HepG2 (cell line): ENCODE measurements at regions not wholly inside any gene's neighbourhood (a gene's known extent, or its start where the extent isn't known, plus 50 kb on each side); places are given as distances from the start of the nearest gene placed in this dataset.

Experiments used
- ATAC-seq: fragments of 200-7000 bp; cut with Tn5 transposase; 3 replicates; pipeline ENCODE4 v1.9.1; 2020; ENCODE audit warnings: mild to moderate bottlenecking, moderate library complexity
- BruUV-seq: library from RNA; stranded (reverse); fragments of 400-500 nt; replicated peaks from 2 replicates; lab custom pipeline; 2021; lab: Mats Ljungman, UMichigan
- CTCF ChIA-PET: fragments of 300-600 bp; formaldehyde crosslinking; extraction: SDS; loops from one replicate; lab custom pipeline; 2021; ENCODE audit warnings: low total read pairs, inconsistent platforms, low intra/inter-chr PET ratio; lab: Yijun Ruan, JAX
- POLR2A ChIA-PET: fragments of 350-600 bp; sonication (Branson Sonifier 250); formaldehyde crosslinking; loops from one replicate; lab custom pipeline; 2020; ENCODE audit warnings: antibody characterized with exemption, inconsistent platforms; lab: Yijun Ruan, JAX
- DNase-seq: peaks from one replicate; pipeline ENCODE4 v3.0.0-alpha.2; 2015; ENCODE audit warnings: low spot score
- FAIRE-seq: peaks from 3 replicates; lab custom pipeline; 2011; peaks lifted over from hg19 to GRCh38; lab: Jason Lieb, UNC
- H2AFZ ChIP-seq: one replicate; pipeline ENCODE4 v1.6.1; 2011; ENCODE audit warnings: low read length, inconsistent platforms
- H3K27ac ChIP-seq: fragments of 300-600 bp; 3 replicates; pipeline ENCODE4 v1.8.0; 2011; ENCODE audit warnings: mixed run types, mild to moderate bottlenecking, mixed read lengths, low read length, inconsistent platforms; ENCODE audit not compliant: insufficient read depth; ENCODE audit errors: extremely low read length
- H3K27me3 ChIP-seq, 2 experiments: fragments of 200-600 bp in 1 of 2; 2 replicates in 1 of 2; 3 replicates in 1 of 2; pipeline versions ENCODE4 v1.6.0 to v1.8.0; 2011; ENCODE audit warnings: low read length in 2 of 2, mild to moderate bottlenecking in 2 of 2, moderate library complexity in 2 of 2, inconsistent platforms in 1 of 2; ENCODE audit not compliant: insufficient read depth in 2 of 2, control insufficient read depth in 1 of 2
- H3K36me3 ChIP-seq, 2 experiments: fragments of 200-600 bp in 1 of 2; replicated peaks in 1 of 2; 2 replicates in 1 of 2; 3 replicates in 1 of 2; pipeline versions ENCODE4 v1.5.1 to v1.8.0; 2011; ENCODE audit warnings: low read length in 2 of 2, inconsistent platforms in 1 of 2; ENCODE audit not compliant: insufficient read depth in 2 of 2, control insufficient read depth in 1 of 2
- H3K4me1 ChIP-seq: 2 replicates; pipeline ENCODE4 v1.5.1; 2012; ENCODE audit warnings: low read length, inconsistent platforms; ENCODE audit not compliant: insufficient read depth
- H3K4me2 ChIP-seq: 2 replicates; pipeline ENCODE4 v1.6.0; 2011; ENCODE audit warnings: low read depth, low read length, inconsistent platforms
- H3K4me3 ChIP-seq, 3 experiments: fragments of 200-600 bp in 1 of 3; sonication (generic), shearing (Covaris generic) in 1 of 3; replicated peaks in 1 of 3; 2 replicates each; pipeline ENCODE4 v1.5.1; 2011 to 2016; ENCODE audit warnings: low read length in 3 of 3, inconsistent platforms in 2 of 3, low read depth in 2 of 3, mild to moderate bottlenecking in 2 of 3, control low read depth in 1 of 3, mixed read lengths in 1 of 3; ENCODE audit not compliant: insufficient read depth in 1 of 3
- H3K79me2 ChIP-seq: one replicate; pipeline ENCODE4 v1.6.1; 2011; ENCODE audit warnings: low read length, inconsistent platforms; ENCODE audit not compliant: insufficient read depth
- H3K9ac ChIP-seq: 2 replicates; pipeline ENCODE4 v1.6.0; 2011; ENCODE audit warnings: mild to moderate bottlenecking, low read depth, low read length, inconsistent platforms; ENCODE audit not compliant: insufficient read depth
- H3K9me3 ChIP-seq: 2 replicates; pipeline ENCODE4 v1.5.1; 2012; ENCODE audit warnings: mild to moderate bottlenecking, low read length
- H4K20me1 ChIP-seq: 2 replicates; pipeline ENCODE4 v1.6.0; 2011; ENCODE audit warnings: inconsistent platforms, mild to moderate bottlenecking, low read length, moderate library complexity; ENCODE audit not compliant: insufficient read depth
- ETV5 ChIP-seq: IDR thresholded peaks from 2 replicates; pipeline ENCODE4 v1.6.1; 2018; ENCODE audit warnings: missing biosample characterization, missing genetic modification reagents, inconsistent platforms, borderline replicate concordance
- NAIF1 ChIP-seq: sonication (generic); formaldehyde crosslinking; IDR thresholded peaks from 2 replicates; pipeline ENCODE4 v1.5.0; 2020; ENCODE audit warnings: mild to moderate bottlenecking, missing genetic modification reagents, borderline replicate concordance
- NCOA1 ChIP-seq: sonication (generic); formaldehyde crosslinking; IDR thresholded peaks from 2 replicates; pipeline ENCODE4 v1.9.0; 2021; ENCODE audit warnings: missing genetic modification reagents
- PITX1 ChIP-seq: sonication (generic); formaldehyde crosslinking; IDR thresholded peaks from 2 replicates; pipeline ENCODE4 v1.5.1; 2020; ENCODE audit warnings: mild to moderate bottlenecking, missing genetic modification reagents
- TBX2 ChIP-seq: sonication (generic); formaldehyde crosslinking; IDR thresholded peaks from 2 replicates; pipeline ENCODE4 v1.5.0; 2020; ENCODE audit warnings: missing genetic modification reagents, mild to moderate bottlenecking, borderline replicate concordance
- ZBTB2 ChIP-seq: sonication (generic); formaldehyde crosslinking; IDR thresholded peaks from 2 replicates; pipeline ENCODE4 v1.8.0; 2022; ENCODE audit warnings: low read depth, missing genetic modification reagents
- ZBTB33 ChIP-seq: sonication (generic); formaldehyde crosslinking; IDR thresholded peaks from 2 replicates; pipeline ENCODE4 v1.4.0; 2020; ENCODE audit warnings: missing genetic modification reagents
- ZBTB7A ChIP-seq: sonication (generic); formaldehyde crosslinking; IDR thresholded peaks from 2 replicates; pipeline ENCODE4 v1.8.0; 2022; ENCODE audit warnings: mild to moderate bottlenecking, missing genetic modification reagents
- ZEB1 ChIP-seq: IDR thresholded peaks from 2 replicates; pipeline ENCODE4 v1.6.1; 2012; ENCODE audit warnings: mild to moderate bottlenecking, low read depth, inconsistent platforms; ENCODE audit not compliant: insufficient replicate concordance
- ZNF17 ChIP-seq: sonication (generic); formaldehyde crosslinking; IDR thresholded peaks from 2 replicates; pipeline ENCODE4 v1.5.0; 2020; ENCODE audit warnings: mild to moderate bottlenecking, missing genetic modification reagents
- ZNF335 ChIP-seq: sonication (generic); formaldehyde crosslinking; IDR thresholded peaks from 2 replicates; pipeline ENCODE4 v1.4.0; 2020; ENCODE audit warnings: missing genetic modification reagents
- ZNF557 ChIP-seq: sonication (generic); formaldehyde crosslinking; IDR thresholded peaks from 2 replicates; pipeline ENCODE4 v1.4.0; 2020; ENCODE audit warnings: missing genetic modification reagents
- ZNF567 ChIP-seq: sonication (generic); formaldehyde crosslinking; IDR thresholded peaks from 2 replicates; pipeline ENCODE4 v1.8.1; 2023; ENCODE audit warnings: mild to moderate bottlenecking, missing genetic modification reagents, borderline replicate concordance
- ZNF83 ChIP-seq: sonication (generic); formaldehyde crosslinking; IDR thresholded peaks from 2 replicates; pipeline ENCODE4 v1.4.0; 2020; ENCODE audit warnings: missing genetic modification reagents, mild to moderate bottlenecking, borderline replicate concordance
- WGBS: methylation state at CpG from one replicate; pipeline ENCODE4 v1.1.6; 2017; ENCODE audit warnings: low lambda C conversion rate; 5-methylcytosine and 5-hydroxymethylcytosine counted together
- in situ Hi-C: cut with HindIII; loops from 2 replicates; pipeline ENCODE4 v1.10.0; 2017; ENCODE audit warnings: low pct_unique_long_range_greater_than_20kb; ENCODE audit not compliant: extremely low pct_ligation_motif_present
- intact Hi-C: fragments of 100-400 bp; cut with micrococcal nuclease; formaldehyde crosslinking; loops from one replicate; pipeline ENCODE4 v1.10.0; 2022; ENCODE audit not compliant: unreplicated experiment

- TF ChIP-seq ZNF557 (CRISPR knock-in tag) (no peak), TBX2 (CRISPR knock-in tag) (no peak), NCOA1 (no peak), NAIF1 (CRISPR knock-in tag) (no peak), ZNF17 (no peak), ZNF567 (CRISPR knock-in tag) (no peak), ZEB1 (no peak), ZNF335 (CRISPR knock-in tag) (no peak), ETV5 (CRISPR knock-in tag) (no peak), ZBTB7A (no peak), PITX1 (no peak)
These were observed 818.5 kb downstream of the FAM133A start (continued) for GRCh38 chrX:94492541-94492940.

- TF ChIP-seq ZBTB33 (CRISPR knock-in tag) (no peak), ZBTB2 (CRISPR knock-in tag) (no peak), ZNF83 (CRISPR knock-in tag) (no peak)
- Histone ChIP-seq H4K20me1 (no peaks in the 10 kb centered on the region), H3K9me3 (no peaks in the 10 kb centered on the region), H3K4me2 (no peak overlapping the region), H3K27ac (no peak overlapping the region), H3K9ac (no peak overlapping the region), H3K4me3 (no peak overlapping the region), H3K36me3 (no peaks in the 10 kb centered on the region), H3K4me1 (no peaks in the 10 kb centered on the region), H2AFZ (no peak overlapping the region), H3K27me3 (no peaks in the 10 kb centered on the region), H3K79me2 (no peaks in the 10 kb centered on the region)
- FAIRE-seq (no peak), DNase-seq (no peak), ATAC-seq (no peak)
- no TSS peak for BruUV-seq
- ChIA-PET POLR2A (no interaction called here), CTCF (no interaction called here)
- WGBS, result 0% methylated on average over 4 of the region's 6 CpGs
- in situ Hi-C loops, result no loop called here
- intact Hi-C loops, result no loop called here
These were observed 819.4 kb downstream of the FAM133A start for GRCh38 chrX:94493405-94493804.
